HG03097 (cell line): ENCODE measurements at regions not wholly inside any gene's neighbourhood (a gene's known extent, or its start where the extent isn't known, plus 50 kb on each side); places are given as distances from the start of the nearest gene placed in this dataset.
"Not testable (repeated sequence)": the region's sequence is repeated elsewhere in the genome, so short reads cannot be mapped to it uniquely, and the experiment has no call there.

Experiments used
- ATAC-seq: cut with Tn5 transposase; IDR thresholded peaks from one replicate; pipeline ENCODE4 v1.9.1; 2021; ENCODE audit not compliant: unreplicated experiment, low FRiP score

- ATAC-seq, result no peak
Measured at GRCh38 chr12:131527736-131528135, 183.2 kb upstream of the SFSWAP start.

- no peak for ATAC-seq
Measured at GRCh38 chr12:131528144-131528543, 182.7 kb upstream of the SFSWAP start.

GRCh38 chr12:131528667-131529066 lies 182.2 kb upstream of the SFSWAP start:
- ATAC-seq, result no peak

GRCh38 chr12:131529196-131530040 lies 181.5 kb upstream of the SFSWAP start:
- ATAC-seq, result no peak

GRCh38 chr12:131530041-131530332 lies 180.9 kb upstream of the SFSWAP start:
- no peak for ATAC-seq

- no peak for ATAC-seq
Measured at GRCh38 chr12:131530422-131530821, 180.5 kb upstream of the SFSWAP start.

- ATAC-seq, result no peak
Measured at GRCh38 chr12:131533139-131533538, 177.8 kb upstream of the SFSWAP start.

- no peak for ATAC-seq
Measured at GRCh38 chr12:131535779-131536178, 175.1 kb upstream of the SFSWAP start.

GRCh38 chr12:131536337-131536736 lies 174.6 kb upstream of the SFSWAP start:
- ATAC-seq, result no peak

- ATAC-seq, result no peak
Measured at GRCh38 chr12:131536766-131537165, 174.1 kb upstream of the SFSWAP start.

GRCh38 chr12:131537267-131537958 lies 173.5 kb upstream of the SFSWAP start:
- no peak for ATAC-seq

- no peak for ATAC-seq
Measured at GRCh38 chr12:131539381-131539780, 171.5 kb upstream of the SFSWAP start.

GRCh38 chr12:131540138-131540623 lies 170.7 kb upstream of the SFSWAP start:
- no peak for ATAC-seq

GRCh38 chr12:131541512-131541911 lies 169.4 kb upstream of the SFSWAP start:
- not testable (repeated sequence) for ATAC-seq

GRCh38 chr12:131542351-131542750 lies 168.5 kb upstream of the SFSWAP start:
- no peak for ATAC-seq

GRCh38 chr12:131543040-131543439 lies 167.8 kb upstream of the SFSWAP start:
- no peak for ATAC-seq

- ATAC-seq, result no peak
Measured at GRCh38 chr12:131547555-131547954, 163.3 kb upstream of the SFSWAP start.

GRCh38 chr12:131550121-131550520 lies 160.8 kb upstream of the SFSWAP start:
- no peak for ATAC-seq

GRCh38 chr12:131551675-131552491 lies 159.0 kb upstream of the SFSWAP start:
- no peak for ATAC-seq

- no peak for ATAC-seq
Measured at GRCh38 chr12:131552492-131552863, 158.4 kb upstream of the SFSWAP start.

- no peak for ATAC-seq
Measured at GRCh38 chr12:131553096-131553777, 157.7 kb upstream of the SFSWAP start.
